ENCODE measurements at regions not wholly inside any gene's neighbourhood (a gene's known extent, or its start where the extent isn't known, plus 50 kb on each side); places are given as distances from the start of the nearest gene placed in this dataset.
"Not testable (repeated sequence)": the region's sequence is repeated elsewhere in the genome, so short reads cannot be mapped to it uniquely, and the experiment has no call there.

GRCh38 chr2:116776556-116776955, 1037.9 kb upstream of the DDX18 start:
- TF ChIP-seq CTCF (IDR thresholded peaks at IDR 0.05; ENCODE audit: insufficient read depth, low read depth, low read length), result no peak
- no peaks in the 10 kb centered on the region for H3K36me3 ChIP-seq (ENCODE audit: control insufficient read depth, insufficient read depth, low read length)
- CTCF ChIA-PET, result no interaction called here
- H3K4me3 ChIP-seq (ENCODE audit: low read depth, low read length), result no peak overlapping the region
- no peaks in the 10 kb centered on the region for H3K27me3 ChIP-seq (ENCODE audit: control insufficient read depth, insufficient read depth, low read length)
- POLR2A ChIA-PET, result no interaction called here
- no peak for DNase-seq (ENCODE audit: low read depth)

GRCh38 chr2:116787848-116788247, 1026.6 kb upstream of the DDX18 start:
- no peaks in the 10 kb centered on the region for H3K36me3 ChIP-seq (ENCODE audit: control insufficient read depth, insufficient read depth, low read length)
- ChIA-PET POLR2A (no interaction called here), CTCF (no interaction called here)
- no peaks in the 10 kb centered on the region for H3K27me3 ChIP-seq (ENCODE audit: control insufficient read depth, insufficient read depth, low read length)
- H3K4me3 ChIP-seq (ENCODE audit: low read depth, low read length), result no peak overlapping the region
- TF ChIP-seq CTCF (IDR thresholded peaks at IDR 0.05; ENCODE audit: insufficient read depth, low read depth, low read length), result no peak
- DNase-seq (ENCODE audit: low read depth), result no peak

GRCh38 chr2:116802671-116803070, 1011.8 kb upstream of the DDX18 start:
- Histone ChIP-seq H3K27me3 (ENCODE audit: control insufficient read depth, insufficient read depth, low read length) (no peaks in the 10 kb centered on the region), H3K36me3 (ENCODE audit: control insufficient read depth, insufficient read depth, low read length) (no peaks in the 10 kb centered on the region), H3K4me3 (ENCODE audit: low read depth, low read length) (no peak overlapping the region)
- ChIA-PET CTCF (no interaction called here), POLR2A (no interaction called here)
- TF ChIP-seq CTCF (IDR thresholded peaks at IDR 0.05; ENCODE audit: insufficient read depth, low read depth, low read length), result no peak
- DNase-seq (ENCODE audit: low read depth), result no peak

- H3K27me3 ChIP-seq (ENCODE audit: control insufficient read depth, insufficient read depth, low read length), result no peaks in the 10 kb centered on the region
- no peak for TF ChIP-seq CTCF (IDR thresholded peaks at IDR 0.05; ENCODE audit: insufficient read depth, low read depth, low read length)
- H3K36me3 ChIP-seq (ENCODE audit: control insufficient read depth, insufficient read depth, low read length), result no peaks in the 10 kb centered on the region
- POLR2A ChIA-PET, result no interaction called here
- CTCF ChIA-PET, result no interaction called here
- no peak overlapping the region for H3K4me3 ChIP-seq (ENCODE audit: low read depth, low read length)
- DNase-seq (ENCODE audit: low read depth), result no peak
These were observed 1009.6 kb upstream of the DDX18 start for GRCh38 chr2:116804901-116805300.

- H3K36me3 ChIP-seq (ENCODE audit: control insufficient read depth, insufficient read depth, low read length); H3K27me3 ChIP-seq (ENCODE audit: control insufficient read depth, insufficient read depth, low read length); CTCF ChIA-PET; H3K4me3 ChIP-seq (ENCODE audit: low read depth, low read length); DNase-seq (ENCODE audit: low read depth); POLR2A ChIA-PET: not testable (repeated sequence)
These were observed 1008.0 kb upstream of the DDX18 start for GRCh38 chr2:116806505-116806904.

GRCh38 chr2:116809109-116809508, 1005.4 kb upstream of the DDX18 start:
- CTCF ChIA-PET, result no interaction called here
- DNase-seq (ENCODE audit: low read depth), result no peak
- Histone ChIP-seq H3K4me3 (ENCODE audit: low read depth, low read length) (no peak overlapping the region), H3K36me3 (ENCODE audit: control insufficient read depth, insufficient read depth, low read length) (no peaks in the 10 kb centered on the region), H3K27me3 (ENCODE audit: control insufficient read depth, insufficient read depth, low read length) (no peaks in the 10 kb centered on the region)
- POLR2A ChIA-PET, result no interaction called here
- no peak for TF ChIP-seq CTCF (IDR thresholded peaks at IDR 0.05; ENCODE audit: insufficient read depth, low read depth, low read length)

Measured in BJ (cell line).